ENCODE measurements at regions not wholly inside any gene's neighbourhood (a gene's known extent, or its start where the extent isn't known, plus 50 kb on each side); places are given as distances from the start of the nearest gene placed in this dataset.

- no peaks in the 10 kb centered on the region for H3K27me3 ChIP-seq (ENCODE audit: low read depth)
- H3K27ac ChIP-seq, result no peak overlapping the region
- intact Hi-C loops (cut with DNase I), result no loop called here
- DNase-seq, result no peak
- TF ChIP-seq CTCF (IDR thresholded peaks at IDR 0.05), result no peak
- no peaks in the 10 kb centered on the region for H3K4me1 ChIP-seq
- no peak overlapping the region for H3K4me3 ChIP-seq
- no peaks in the 10 kb centered on the region for H3K36me3 ChIP-seq
- no peaks in the 10 kb centered on the region for H3K9me3 ChIP-seq
- no peak for ATAC-seq
Observed at GRCh38 chrX:39481621-39482020, 616.1 kb downstream of the BCOR start.

GRCh38 chrX:39484159-39485068, 613.3 kb downstream of the BCOR start:
- TF ChIP-seq CTCF (IDR thresholded peaks at IDR 0.05), result no peak
- Histone ChIP-seq H3K9me3 (no peaks in the 10 kb centered on the region), H3K4me1 (no peaks in the 10 kb centered on the region), H3K4me3 (no peak overlapping the region), H3K27me3 (ENCODE audit: low read depth) (no peaks in the 10 kb centered on the region), H3K36me3 (no peaks in the 10 kb centered on the region), H3K27ac (no peak overlapping the region)
- ATAC-seq (no peak), DNase-seq (no peak)
- intact Hi-C loops (cut with DNase I), result no loop called here

- Histone ChIP-seq H3K4me1 (no peaks in the 10 kb centered on the region), H3K4me3 (no peak overlapping the region), H3K27ac (no peak overlapping the region), H3K27me3 (ENCODE audit: low read depth) (no peaks in the 10 kb centered on the region), H3K36me3 (no peaks in the 10 kb centered on the region), H3K9me3 (no peaks in the 10 kb centered on the region)
- intact Hi-C loops (cut with DNase I), result no loop called here
- ATAC-seq, result no peak
- no peak for TF ChIP-seq CTCF (IDR thresholded peaks at IDR 0.05)
- DNase-seq, result no peak
Observed at GRCh38 chrX:39487166-39487968, 610.4 kb downstream of the BCOR start.

- H3K36me3 ChIP-seq, result no peaks in the 10 kb centered on the region
- H3K9me3 ChIP-seq, result no peaks in the 10 kb centered on the region
- H3K27me3 ChIP-seq (ENCODE audit: low read depth), result no peaks in the 10 kb centered on the region
- H3K27ac ChIP-seq, result no peak overlapping the region
- DNase-seq (no peak), ATAC-seq (no peak)
- no peak overlapping the region for H3K4me3 ChIP-seq
- no peaks in the 10 kb centered on the region for H3K4me1 ChIP-seq
- TF ChIP-seq CTCF (IDR thresholded peaks at IDR 0.05), result no peak
- intact Hi-C loops (cut with DNase I), result no loop called here
Observed at GRCh38 chrX:39487969-39488330, 609.8 kb downstream of the BCOR start.

- H3K27ac ChIP-seq, result no peak overlapping the region
- no peaks in the 10 kb centered on the region for H3K36me3 ChIP-seq
- H3K27me3 ChIP-seq (ENCODE audit: low read depth), result no peaks in the 10 kb centered on the region
- no peaks in the 10 kb centered on the region for H3K9me3 ChIP-seq
- intact Hi-C loops (cut with DNase I), result no loop called here
- TF ChIP-seq CTCF (IDR thresholded peaks at IDR 0.05), result no peak
- no peak overlapping the region for H3K4me3 ChIP-seq
- peak in 1 of 2 donors; percentile 19 for ATAC-seq
- no peaks in the 10 kb centered on the region for H3K4me1 ChIP-seq
- no peak for DNase-seq
Observed at GRCh38 chrX:39491548-39492297, 606.0 kb downstream of the BCOR start.

Measured in lower lobe of right lung (tissue), 2 donors.